ENCODE measurements at regions not wholly inside any gene's neighbourhood (a gene's known extent, or its start where the extent isn't known, plus 50 kb on each side); places are given as distances from the start of the nearest gene placed in this dataset.

DNA sequence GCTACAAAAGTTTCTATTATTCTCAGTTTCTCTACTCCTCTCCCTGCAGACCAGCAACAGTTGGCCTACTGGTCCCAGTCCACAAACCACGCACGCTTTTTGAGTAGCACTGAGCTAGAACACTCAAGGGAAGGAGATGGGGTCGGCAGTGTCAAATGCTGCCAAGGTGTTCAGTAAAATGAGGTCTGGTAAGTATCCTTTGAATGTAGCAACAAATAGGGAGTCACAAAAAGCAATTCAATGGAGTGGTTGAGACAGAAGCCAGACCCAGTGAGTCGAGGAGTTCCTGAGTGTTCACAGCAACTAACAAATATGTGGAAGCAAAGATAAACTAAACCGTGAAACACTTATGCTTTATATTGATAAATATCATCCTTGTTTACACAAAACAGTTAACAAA, 355.7 kb downstream of the MID1IP1 start:
- TF ChIP-seq SMC3 (IDR thresholded peaks at IDR 0.05; ENCODE audit: low read depth, low read length), result no peak
- TF ChIP-seq, protein P1, sequence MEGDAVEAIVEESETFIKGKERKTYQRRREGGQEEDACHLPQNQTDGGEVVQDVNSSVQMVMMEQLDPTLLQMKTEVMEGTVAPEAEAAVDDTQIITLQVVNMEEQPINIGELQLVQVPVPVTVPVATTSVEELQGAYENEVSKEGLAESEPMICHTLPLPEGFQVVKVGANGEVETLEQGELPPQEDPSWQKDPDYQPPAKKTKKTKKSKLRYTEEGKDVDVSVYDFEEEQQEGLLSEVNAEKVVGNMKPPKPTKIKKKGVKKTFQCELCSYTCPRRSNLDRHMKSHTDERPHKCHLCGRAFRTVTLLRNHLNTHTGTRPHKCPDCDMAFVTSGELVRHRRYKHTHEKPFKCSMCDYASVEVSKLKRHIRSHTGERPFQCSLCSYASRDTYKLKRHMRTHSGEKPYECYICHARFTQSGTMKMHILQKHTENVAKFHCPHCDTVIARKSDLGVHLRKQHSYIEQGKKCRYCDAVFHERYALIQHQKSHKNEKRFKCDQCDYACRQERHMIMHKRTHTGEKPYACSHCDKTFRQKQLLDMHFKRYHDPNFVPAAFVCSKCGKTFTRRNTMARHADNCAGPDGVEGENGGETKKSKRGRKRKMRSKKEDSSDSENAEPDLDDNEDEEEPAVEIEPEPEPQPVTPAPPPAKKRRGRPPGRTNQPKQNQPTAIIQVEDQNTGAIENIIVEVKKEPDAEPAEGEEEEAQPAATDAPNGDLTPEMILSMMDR (conservative IDR thresholded peaks at IDR 0.05; ENCODE audit: low read depth, low read length), result no peak
- TF ChIP-seq RAD21 (IDR thresholded peaks at IDR 0.05; ENCODE audit: low read length), result no peak
- no peak for TF ChIP-seq BHLHE40 (IDR thresholded peaks at IDR 0.05; ENCODE audit: low read depth, low read length)
- no peak for TF ChIP-seq RFX5 (IDR thresholded peaks at IDR 0.05; ENCODE audit: low read depth, low read length)
- TF ChIP-seq, protein P2, sequence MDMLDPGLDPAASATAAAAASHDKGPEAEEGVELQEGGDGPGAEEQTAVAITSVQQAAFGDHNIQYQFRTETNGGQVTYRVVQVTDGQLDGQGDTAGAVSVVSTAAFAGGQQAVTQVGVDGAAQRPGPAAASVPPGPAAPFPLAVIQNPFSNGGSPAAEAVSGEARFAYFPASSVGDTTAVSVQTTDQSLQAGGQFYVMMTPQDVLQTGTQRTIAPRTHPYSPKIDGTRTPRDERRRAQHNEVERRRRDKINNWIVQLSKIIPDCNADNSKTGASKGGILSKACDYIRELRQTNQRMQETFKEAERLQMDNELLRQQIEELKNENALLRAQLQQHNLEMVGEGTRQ (IDR thresholded peaks at IDR 0.05; ENCODE audit: low read depth, low read length), result no peak
- no peak for TF ChIP-seq CEBPB (IDR thresholded peaks at IDR 0.05; ENCODE audit: low read depth, low read length)
- TF ChIP-seq MAZ (IDR thresholded peaks at IDR 0.05; ENCODE audit: borderline replicate concordance, low read depth, low read length), result no peak
- TF ChIP-seq POLR2A (IDR thresholded peaks at IDR 0.05; ENCODE audit: low read depth, low read length), result no peak
- no peak for TF ChIP-seq CHD1 (IDR thresholded peaks at IDR 0.05; ENCODE audit: low read depth, low read length)
- TF ChIP-seq MXI1 (IDR thresholded peaks at IDR 0.05; ENCODE audit: borderline replicate concordance, low read depth, low read length), result no peak
- no peak for TF ChIP-seq NFE2L2 (IDR thresholded peaks at IDR 0.05; ENCODE audit: low read depth, low read length)
- TF ChIP-seq RCOR1 (IDR thresholded peaks at IDR 0.05; ENCODE audit: insufficient replicate concordance, low read length), result no peak
- TF ChIP-seq, protein P3, sequence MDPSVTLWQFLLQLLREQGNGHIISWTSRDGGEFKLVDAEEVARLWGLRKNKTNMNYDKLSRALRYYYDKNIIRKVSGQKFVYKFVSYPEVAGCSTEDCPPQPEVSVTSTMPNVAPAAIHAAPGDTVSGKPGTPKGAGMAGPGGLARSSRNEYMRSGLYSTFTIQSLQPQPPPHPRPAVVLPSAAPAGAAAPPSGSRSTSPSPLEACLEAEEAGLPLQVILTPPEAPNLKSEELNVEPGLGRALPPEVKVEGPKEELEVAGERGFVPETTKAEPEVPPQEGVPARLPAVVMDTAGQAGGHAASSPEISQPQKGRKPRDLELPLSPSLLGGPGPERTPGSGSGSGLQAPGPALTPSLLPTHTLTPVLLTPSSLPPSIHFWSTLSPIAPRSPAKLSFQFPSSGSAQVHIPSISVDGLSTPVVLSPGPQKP (IDR thresholded peaks at IDR 0.05; ENCODE audit: borderline replicate concordance, low read depth, low read length), result no peak

Data from IMR-90 (cell line).